ENCODE measurements at regions not wholly inside any gene's neighbourhood (a gene's known extent, or its start where the extent isn't known, plus 50 kb on each side); places are given as distances from the start of the nearest gene placed in this dataset.
"Not testable (repeated sequence)": the region's sequence is repeated elsewhere in the genome, so short reads cannot be mapped to it uniquely, and the experiment has no call there.

GRCh38 chr2:15813481-15814266, 126.7 kb upstream of the MYCN start:
- no peak overlapping the region for H3K27ac ChIP-seq
- no peak for DNase-seq (ENCODE audit: low read depth, low spot score)

- DNase-seq (ENCODE audit: low read depth, low spot score), result no peak
- H3K27ac ChIP-seq, result no peak overlapping the region
These were observed 125.9 kb upstream of the MYCN start for GRCh38 chr2:15814403-15814802.

GRCh38 chr2:15814946-15815345, 125.4 kb upstream of the MYCN start:
- H3K27ac ChIP-seq, result no peak overlapping the region
- DNase-seq (ENCODE audit: low read depth, low spot score), result no peak

GRCh38 chr2:15816226-15816625, 124.1 kb upstream of the MYCN start:
- DNase-seq (ENCODE audit: low read depth, low spot score), result no peak
- H3K27ac ChIP-seq, result no peak overlapping the region

GRCh38 chr2:15816674-15817406, 123.5 kb upstream of the MYCN start:
- H3K27ac ChIP-seq, result no peak overlapping the region
- no peak for DNase-seq (ENCODE audit: low read depth, low spot score)

GRCh38 chr2:15817748-15818147, 122.6 kb upstream of the MYCN start:
- no peak for DNase-seq (ENCODE audit: low read depth, low spot score)
- H3K27ac ChIP-seq, result no peak overlapping the region

GRCh38 chr2:15818318-15818753, 122.0 kb upstream of the MYCN start:
- DNase-seq (ENCODE audit: low read depth, low spot score), result no peak
- H3K27ac ChIP-seq, result no peak overlapping the region

DNA sequence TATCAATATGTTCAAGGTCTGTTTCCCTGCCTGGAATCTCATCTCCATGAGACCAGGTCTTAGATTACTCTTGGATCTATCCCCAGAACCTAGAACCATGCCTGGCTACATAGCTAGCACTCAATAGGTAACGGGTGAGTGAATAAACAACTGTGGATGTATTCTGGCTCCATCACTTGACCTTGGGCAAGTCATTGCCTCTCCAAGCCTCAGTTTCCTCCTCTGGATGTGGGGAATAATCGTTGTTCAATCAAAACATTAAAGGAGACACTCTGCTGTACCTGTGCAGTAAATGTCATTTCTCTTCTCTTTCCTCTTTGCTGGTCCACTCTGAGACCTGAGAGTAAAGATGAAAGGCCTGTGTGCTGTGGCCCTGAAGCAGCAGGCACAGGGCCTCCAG, 121.5 kb upstream of the MYCN start:
- no peak for DNase-seq (ENCODE audit: low read depth, low spot score)
- no peak overlapping the region for H3K27ac ChIP-seq

- no peak overlapping the region for H3K27ac ChIP-seq
- no peak for DNase-seq (ENCODE audit: low read depth, low spot score)
These were observed 120.6 kb upstream of the MYCN start for GRCh38 chr2:15819562-15820256.

DNA sequence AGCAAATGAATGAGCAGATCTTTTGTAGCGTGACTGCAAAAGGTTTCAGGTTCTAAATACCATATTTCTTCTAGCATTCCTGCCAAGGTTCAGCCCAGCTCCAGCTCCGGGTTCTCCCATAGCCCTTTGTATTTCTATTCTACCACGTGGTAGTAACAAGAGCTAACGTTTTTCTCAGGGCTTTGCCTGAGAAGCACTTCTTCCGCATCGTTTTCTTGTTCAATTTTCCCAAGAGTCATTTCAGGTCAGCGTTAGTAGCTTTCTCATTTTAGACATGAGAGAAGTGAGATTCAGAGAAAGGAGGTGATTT, 120.1 kb upstream of the MYCN start:
- no peak for DNase-seq (ENCODE audit: low read depth, low spot score)
- H3K27ac ChIP-seq, result no peak overlapping the region

DNA sequence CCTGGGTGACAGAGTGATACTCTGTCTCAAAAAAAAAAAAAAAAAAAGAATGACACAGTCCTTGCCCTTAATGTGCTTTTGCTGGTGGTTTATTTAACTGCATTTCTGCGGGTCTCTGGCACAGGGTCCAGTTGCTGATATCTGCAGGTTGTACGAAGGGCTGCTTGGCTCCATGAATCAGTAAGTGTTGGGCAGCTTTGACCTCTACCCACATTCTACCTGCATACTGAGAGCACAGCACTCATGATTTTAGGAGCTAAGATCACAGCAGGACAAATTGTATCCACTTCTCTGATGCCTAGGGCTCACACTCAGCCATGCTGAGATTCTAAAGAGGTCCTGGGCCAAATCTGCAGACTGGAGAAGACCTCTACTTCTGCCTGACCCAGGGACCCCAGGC, 119.4 kb upstream of the MYCN start:
- H3K27ac ChIP-seq, result no peak overlapping the region
- DNase-seq (ENCODE audit: low read depth, low spot score), result no peak

DNA sequence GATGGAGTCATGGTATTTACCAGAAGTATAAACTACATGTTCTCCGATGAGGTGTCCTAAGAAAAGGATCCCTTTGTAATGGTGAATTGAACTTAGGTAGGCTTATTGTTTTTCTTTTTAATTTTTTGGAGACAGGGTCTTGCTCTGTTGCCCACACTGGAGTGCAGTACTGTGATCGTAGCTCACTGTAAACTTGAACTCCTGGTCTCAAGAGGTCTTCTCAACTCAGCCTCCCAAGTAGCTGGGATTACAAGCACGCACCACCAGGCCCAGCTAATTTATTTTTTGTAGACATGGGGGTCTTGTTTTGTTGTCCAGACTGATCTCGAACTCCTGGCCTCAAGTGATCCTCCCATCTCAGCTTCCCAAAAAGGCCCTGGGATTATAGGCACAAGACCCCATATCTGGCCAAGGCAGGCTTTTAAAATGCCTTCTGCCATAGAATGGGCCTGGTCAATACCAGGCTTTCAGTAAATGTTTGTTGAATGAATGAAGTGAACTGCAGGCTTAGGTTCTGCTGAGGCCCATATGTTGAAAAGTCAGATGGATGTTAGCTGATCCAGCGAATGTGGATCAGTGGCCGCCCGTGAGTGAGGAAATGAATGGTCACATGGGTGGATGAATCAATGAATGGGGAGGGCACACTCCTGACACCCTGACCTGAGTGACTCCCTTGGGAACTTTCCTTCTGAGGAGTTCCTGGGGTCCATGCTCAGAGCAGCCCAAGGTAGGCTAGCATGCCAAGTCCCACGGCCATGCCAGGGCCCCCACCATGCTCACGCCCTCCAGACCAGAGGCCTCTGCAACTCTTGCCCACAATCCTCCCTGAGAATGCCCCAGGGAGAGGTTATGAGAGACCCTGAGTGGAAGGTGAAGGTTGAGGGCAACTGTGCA, 118.0 kb upstream of the MYCN start:
- no peak for DNase-seq (ENCODE audit: low read depth, low spot score)
- H3K27ac ChIP-seq, result no peak overlapping the region

GRCh38 chr2:15823459-15824396, 116.6 kb upstream of the MYCN start:
- no peak for DNase-seq (ENCODE audit: low read depth, low spot score)

GRCh38 chr2:15824467-15824866, 115.9 kb upstream of the MYCN start:
- H3K27ac ChIP-seq; DNase-seq (ENCODE audit: low read depth, low spot score): not testable (repeated sequence)

More at GRCh38 chr2:15823459-15824396, 116.6 kb upstream of the MYCN start:
- H3K27ac ChIP-seq, result no peak overlapping the region

DNA sequence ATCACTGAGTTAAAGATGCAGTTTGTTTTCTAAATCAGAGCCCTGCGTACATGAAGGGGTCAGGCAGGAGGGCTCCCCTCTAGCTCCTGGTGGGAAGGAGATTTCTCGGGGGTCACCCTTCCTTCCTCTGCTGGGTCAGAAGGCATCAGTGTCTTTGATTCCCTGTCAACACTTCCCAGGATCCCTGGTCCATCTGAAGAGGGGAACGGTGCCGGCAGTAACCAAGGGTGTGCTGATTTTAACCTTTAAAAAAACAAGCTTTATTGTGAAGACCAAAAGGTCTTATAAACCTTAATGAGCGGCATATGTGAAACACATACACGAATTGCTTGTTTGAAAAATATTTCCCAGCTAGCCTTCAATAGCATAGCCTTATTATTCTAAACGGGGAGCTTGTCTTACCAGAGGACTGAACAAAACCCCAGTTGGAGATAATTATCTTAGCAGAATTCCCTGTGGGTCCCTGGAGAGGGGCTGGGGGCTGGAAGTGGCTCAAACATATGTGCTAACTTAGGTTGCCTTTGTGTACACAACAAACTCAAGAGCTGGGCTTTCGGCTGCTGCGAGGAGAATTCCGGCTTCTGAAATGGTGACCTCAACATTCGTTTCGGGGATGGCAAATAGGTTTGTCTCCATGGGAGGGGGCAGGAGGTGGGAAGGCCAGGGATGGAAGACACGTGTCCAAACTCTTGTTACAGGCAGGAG, 114.9 kb upstream of the MYCN start:
- no peak for DNase-seq (ENCODE audit: low read depth, low spot score)
- H3K27ac ChIP-seq, result no peak overlapping the region

DNA sequence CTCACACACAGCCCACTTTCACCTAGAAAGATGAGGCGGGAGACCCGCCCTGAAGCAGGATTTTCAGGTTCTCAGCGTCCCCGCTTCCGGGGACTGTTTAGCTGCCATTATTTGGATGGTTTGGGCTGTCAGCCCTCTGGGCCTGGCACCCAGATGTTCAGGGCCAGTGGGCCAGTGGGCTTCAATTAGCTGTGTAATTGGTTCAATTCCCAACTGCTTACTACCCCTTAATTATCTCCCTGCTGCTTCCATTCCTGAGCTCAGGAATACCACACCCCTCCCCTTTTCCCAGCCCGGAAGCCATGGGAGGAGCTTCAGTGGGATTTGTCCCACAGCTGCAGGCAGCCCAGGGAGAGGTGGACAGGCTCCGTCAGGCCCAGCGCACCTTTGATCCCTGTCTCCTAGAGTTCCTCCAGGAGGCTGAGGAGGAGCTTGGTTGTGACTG, 114.1 kb upstream of the MYCN start:
- H3K27ac ChIP-seq, result no peak overlapping the region
- no peak for DNase-seq (ENCODE audit: low read depth, low spot score)

- DNase-seq (ENCODE audit: low read depth, low spot score), result no peak
- H3K27ac ChIP-seq, result no peak overlapping the region
These were observed 113.3 kb upstream of the MYCN start for GRCh38 chr2:15827001-15827400.

- H3K27ac ChIP-seq, result no peak overlapping the region
- DNase-seq (ENCODE audit: low read depth, low spot score), result no peak
These were observed 111.8 kb upstream of the MYCN start for GRCh38 chr2:15828576-15828975.
